ENCODE measurements at regions not wholly inside any gene's neighbourhood (a gene's known extent, or its start where the extent isn't known, plus 50 kb on each side); places are given as distances from the start of the nearest gene placed in this dataset.

- no peak for DNase-seq
These were observed 554.0 kb downstream of the RIT2 start for GRCh38 chr18:42561521-42561920.

- DNase-seq = no peak
These were observed 551.5 kb downstream of the RIT2 start for GRCh38 chr18:42563995-42564394.

- DNase-seq = no peak
These were observed 550.7 kb downstream of the RIT2 start for GRCh38 chr18:42564761-42565160.

- no peak for DNase-seq
These were observed 546.7 kb downstream of the RIT2 start for GRCh38 chr18:42568773-42569172.

- DNase-seq = no peak
These were observed 540.6 kb downstream of the RIT2 start for GRCh38 chr18:42574871-42575270.

GRCh38 chr18:42576124-42576523 is 539.4 kb downstream of the RIT2 start:
- DNase-seq = no peak

- DNase-seq = no peak
These were observed 536.7 kb downstream of the RIT2 start for GRCh38 chr18:42578792-42579191.

- DNase-seq = no peak
These were observed 533.2 kb downstream of the RIT2 start for GRCh38 chr18:42582266-42582665.

GRCh38 chr18:42583283-42583731 is 532.2 kb downstream of the RIT2 start:
- no peak for DNase-seq

GRCh38 chr18:42586601-42587000 is 528.9 kb downstream of the RIT2 start:
- DNase-seq = no peak

GRCh38 chr18:42588786-42589185 is 526.7 kb downstream of the RIT2 start:
- DNase-seq = no peak

- DNase-seq = no peak
These were observed 510.7 kb downstream of the RIT2 start for GRCh38 chr18:42604820-42605219.

- DNase-seq = no peak
These were observed 508.5 kb downstream of the RIT2 start for GRCh38 chr18:42606886-42607495.

GRCh38 chr18:42611134-42611533 is 504.4 kb downstream of the RIT2 start:
- no peak for DNase-seq

- DNase-seq = peak; percentile 36
These were observed 500.7 kb downstream of the RIT2 start for GRCh38 chr18:42614619-42615293.

- DNase-seq = no peak
These were observed 498.3 kb downstream of the RIT2 start for GRCh38 chr18:42617221-42617620.

- no peak for DNase-seq
These were observed 495.7 kb downstream of the RIT2 start for GRCh38 chr18:42619771-42620170.

- DNase-seq = no peak
These were observed 494.8 kb downstream of the RIT2 start for GRCh38 chr18:42620657-42621056.

- DNase-seq = no peak
These were observed 491.6 kb downstream of the RIT2 start for GRCh38 chr18:42623935-42624334.

GRCh38 chr18:42632801-42633200 is 482.7 kb downstream of the RIT2 start:
- DNase-seq = no peak

GRCh38 chr18:42635378-42636048 is 480.0 kb downstream of the RIT2 start:
- no peak for DNase-seq

- no peak for DNase-seq
These were observed 479.2 kb downstream of the RIT2 start for GRCh38 chr18:42636309-42636708.

- DNase-seq = no peak
These were observed 475.3 kb downstream of the RIT2 start for GRCh38 chr18:42640160-42640559.

GRCh38 chr18:42641996-42642395 is 473.5 kb downstream of the RIT2 start:
- no peak for DNase-seq

All from NCI-H2107 (cell line).